Naive thymus-derived CD4-positive, alpha-beta T cell (primary cell): ENCODE measurements at regions not wholly inside any gene's neighbourhood (a gene's known extent, or its start where the extent isn't known, plus 50 kb on each side); places are given as distances from the start of the nearest gene placed in this dataset.

ENCODE experiments used
- ATAC-seq: fragments of 150-1000 bp; cut with Tn5 transposase; 2 replicates; pipeline ENCODE4 v1.10.0; 2021; ENCODE audit warnings: mild to moderate bottlenecking, moderate library complexity
- CTCF ChIA-PET: fragments of 350-600 bp; sonication (Branson Sonifier 250); formaldehyde crosslinking; loops from one replicate; lab custom pipeline; 2021; ENCODE audit warnings: antibody characterized with exemption; lab: Charles Lee
- POLR2A ChIA-PET: fragments of 350-600 bp; sonication (Branson Sonifier 250); formaldehyde crosslinking; loops from one replicate; lab custom pipeline; 2021; ENCODE audit warnings: antibody characterized with exemption, inconsistent platforms; lab: Charles Lee
- DNase-seq, 9 donors: peaks; one replicate each; pipeline versions ENCODE4 v3.0.0 to v3.0.0-alpha.2; 2020 to 2022; ENCODE audit warnings: mixed read lengths in 1 of 9
- H3K27ac ChIP-seq: one replicate; pipeline ENCODE4 v1.7.0; 2013; ENCODE audit warnings: mild to moderate bottlenecking, low read depth, low read length, moderate library complexity
- H3K27me3 ChIP-seq, 2 donors: one replicate each; pipeline ENCODE4 v1.7.0; 2013; ENCODE audit warnings: low read length in 2 of 2, mild to moderate bottlenecking in 2 of 2, moderate library complexity in 2 of 2; ENCODE audit not compliant: control insufficient read depth in 2 of 2, insufficient read depth in 2 of 2
- H3K36me3 ChIP-seq, 3 experiments: 1 replicate in 2 of 3; 2 replicates in 1 of 3; pipeline ENCODE4 v1.7.0; 2013; ENCODE audit warnings: low read length in 3 of 3, mild to moderate bottlenecking in 3 of 3, moderate library complexity in 1 of 3; ENCODE audit not compliant: insufficient read depth in 3 of 3, control insufficient read depth in 2 of 3
- H3K4me1 ChIP-seq, 2 donors: one replicate each; pipeline ENCODE4 v1.7.0; 2013; ENCODE audit warnings: low read length in 2 of 2, mild to moderate bottlenecking in 2 of 2, moderate library complexity in 1 of 2; ENCODE audit not compliant: control insufficient read depth in 2 of 2, insufficient read depth in 2 of 2
- H3K4me3 ChIP-seq: 2 replicates; pipeline ENCODE4 v1.7.0; 2013; ENCODE audit warnings: mild to moderate bottlenecking, low read length
- H3K9me3 ChIP-seq, 3 experiments: 1 replicate in 2 of 3; 2 replicates in 1 of 3; pipeline ENCODE4 v1.7.0; 2013; ENCODE audit warnings: low read length in 3 of 3; ENCODE audit not compliant: control insufficient read depth in 2 of 3
- H3K27ac Mint-ChIP-seq, 9 donors: one replicate each; pipeline ENCODE4 v1.8.0; 2020 to 2022; ENCODE audit warnings: mixed read lengths in 9 of 9, mild to moderate bottlenecking in 8 of 9, moderate library complexity in 5 of 9, inconsistent platforms in 2 of 9
- H3K27me3 Mint-ChIP-seq, 5 donors: one replicate each; pipeline ENCODE4 v1.8.0; 2021 to 2022; ENCODE audit warnings: mixed read lengths in 5 of 5, mild to moderate bottlenecking in 1 of 5
- H3K36me3 Mint-ChIP-seq, 5 donors: one replicate each; pipeline ENCODE4 v1.8.0; 2020 to 2022; ENCODE audit warnings: mixed read lengths in 5 of 5, mild to moderate bottlenecking in 3 of 5, inconsistent platforms in 1 of 5
- H3K4me1 Mint-ChIP-seq, 7 donors: one replicate each; pipeline ENCODE4 v1.8.0; 2020 to 2022; ENCODE audit warnings: mixed read lengths in 7 of 7, mild to moderate bottlenecking in 3 of 7, inconsistent platforms in 1 of 7
- H3K4me3 Mint-ChIP-seq, 10 donors: one replicate each; pipeline ENCODE4 v1.8.0; 2020 to 2022; ENCODE audit warnings: mild to moderate bottlenecking in 10 of 10, mixed read lengths in 10 of 10, moderate library complexity in 6 of 10, inconsistent platforms in 2 of 10
- H3K9me3 Mint-ChIP-seq, 11 donors: one replicate each; pipeline ENCODE4 v1.8.0; 2020 to 2022; ENCODE audit warnings: mixed read lengths in 11 of 11, mild to moderate bottlenecking in 4 of 11, inconsistent platforms in 1 of 11, moderate library complexity in 1 of 11
- intact Hi-C, 2 donors: fragments of 100-400 bp; cut with micrococcal nuclease; formaldehyde crosslinking; loops; one replicate each; pipeline ENCODE4 v1.15.1; 2023

GRCh38 chr13:44191103-44191502, 182.5 kb upstream of the SERP2 start:
- peaks cover 0 to 5% of the 10 kb centered on the region in 2 donors for H3K4me1 ChIP-seq
- ChIA-PET POLR2A (interaction anchor here (0.6 to 2.1 kb wide), 3 partner anchors 48 to 246 kb away, joined by 3 to 5 read pairs (median 5); no protein-coding TSS in a partner anchor), CTCF (interaction anchor here (0.5 to 3.3 kb wide), 6 partner anchors 37 to 1034 kb away, joined by 3 to 30 read pairs (median 4); no protein-coding TSS in a partner anchor)
- H3K36me3 Mint-ChIP-seq = peaks cover 0 to 1% (median 0%) of the 10 kb centered on the region in 5 donors
- no peaks in the 10 kb centered on the region for H3K27me3 ChIP-seq
- H3K36me3 ChIP-seq = no peaks in the 10 kb centered on the region
- H3K4me3 ChIP-seq = peak overlapping the region; percentile 0
- DNase-seq (no peak), ATAC-seq (no peak)
- peaks cover 0 to 3% (median 0%) of the 10 kb centered on the region in 11 donors for H3K9me3 Mint-ChIP-seq
- peaks cover 13 to 35% (median 31%) of the 10 kb centered on the region in 7 donors for H3K4me1 Mint-ChIP-seq
- no peaks in the 10 kb centered on the region for H3K9me3 ChIP-seq
- no peak overlapping the region for H3K27ac ChIP-seq
- H3K4me3 Mint-ChIP-seq = peak overlapping the region in 6 of 10 donors; percentile 57 to 71 (median 61)
- intact Hi-C loops = loop anchor here (1.0 to 5.0 kb wide), 8 partner anchors 49 to 386 kb away; partner anchors contain the start of gene TSC22D1 (in 1 of the 2)
- H3K27ac Mint-ChIP-seq = peak overlapping the region in 8 of 9 donors; percentile 75 to 97 (median 86)
- peaks cover 0 to 44% (median 0%) of the 10 kb centered on the region in 5 donors for H3K27me3 Mint-ChIP-seq

GRCh38 chr13:44191504-44192171, 182.0 kb upstream of the SERP2 start:
- H3K4me3 Mint-ChIP-seq = peak overlapping the region; percentile 6 to 71 (median 59)
- peaks cover 0 to 3% (median 0%) of the 10 kb centered on the region in 11 donors for H3K9me3 Mint-ChIP-seq
- H3K27me3 Mint-ChIP-seq = peaks cover 0 to 44% (median 0%) of the 10 kb centered on the region in 5 donors
- H3K27me3 ChIP-seq = no peaks in the 10 kb centered on the region
- H3K36me3 Mint-ChIP-seq = peaks cover 0 to 1% (median 0%) of the 10 kb centered on the region in 5 donors
- H3K9me3 ChIP-seq = no peaks in the 10 kb centered on the region
- H3K27ac Mint-ChIP-seq = peak overlapping the region in 8 of 9 donors; percentile 75 to 97 (median 86)
- DNase-seq = peak in 7 of 9 donors; percentile 63 to 81 (median 72)
- H3K4me1 Mint-ChIP-seq = peaks cover 16 to 39% (median 35%) of the 10 kb centered on the region in 7 donors
- intact Hi-C loops = loop anchor here (1.0 to 5.0 kb wide), 9 partner anchors 49 to 386 kb away; partner anchors contain the start of gene TSC22D1 (in 1 of the 2)
- ATAC-seq = peak; percentile 88
- peaks cover 0 to 6% of the 10 kb centered on the region in 2 donors for H3K4me1 ChIP-seq
- POLR2A ChIA-PET = interaction anchor here (1.6 to 2.1 kb wide), 2 partner anchors 50 to 245 kb away, joined by 5 read pairs; no protein-coding TSS in a partner anchor
- H3K4me3 ChIP-seq = peak overlapping the region; percentile 0
- CTCF ChIA-PET = interaction anchor here (0.5 to 3.3 kb wide), 8 partner anchors 38 to 1034 kb away, joined by 3 to 30 read pairs (median 4); no protein-coding TSS in a partner anchor
- no peak overlapping the region for H3K27ac ChIP-seq
- no peaks in the 10 kb centered on the region for H3K36me3 ChIP-seq

GRCh38 chr13:44193731-44194130, 179.9 kb upstream of the SERP2 start:
- H3K36me3 ChIP-seq = no peaks in the 10 kb centered on the region
- intact Hi-C loops = loop anchor here in 1 of 2 donors (5.0 kb wide), 2 partner anchors 64 to 384 kb away; partner anchors contain the start of gene TSC22D1
- peak overlapping the region in 2 of 9 donors; percentile 34 to 39 for H3K27ac Mint-ChIP-seq
- H3K9me3 ChIP-seq = no peaks in the 10 kb centered on the region
- peaks cover 0 to 3% (median 0%) of the 10 kb centered on the region in 5 donors for H3K36me3 Mint-ChIP-seq
- ATAC-seq (no peak), DNase-seq (no peak)
- no peak overlapping the region for H3K27ac ChIP-seq
- H3K4me1 Mint-ChIP-seq = peaks cover 19 to 46% (median 38%) of the 10 kb centered on the region in 7 donors
- no peak overlapping the region for H3K4me3 ChIP-seq
- peaks cover 0 to 3% (median 0%) of the 10 kb centered on the region in 11 donors for H3K9me3 Mint-ChIP-seq
- POLR2A ChIA-PET = no interaction called here
- CTCF ChIA-PET = no interaction called here
- H3K4me1 ChIP-seq = peaks cover 0 to 6% of the 10 kb centered on the region in 2 donors
- no peaks in the 10 kb centered on the region for H3K27me3 ChIP-seq
- no peak overlapping the region for H3K4me3 Mint-ChIP-seq
- peaks cover 0 to 43% (median 0%) of the 10 kb centered on the region in 5 donors for H3K27me3 Mint-ChIP-seq

- Mint-ChIP-seq H3K36me3 (peaks cover 0 to 3% (median 0%) of the 10 kb centered on the region in 5 donors), H3K27me3 (peaks cover 0 to 45% (median 0%) of the 10 kb centered on the region in 5 donors), H3K9me3 (peaks cover 0 to 3% (median 0%) of the 10 kb centered on the region in 11 donors), H3K4me1 (peaks cover 19 to 49% (median 38%) of the 10 kb centered on the region in 7 donors), H3K27ac (peak overlapping the region in 8 of 9 donors; percentile 6 to 70 (median 22)), H3K4me3 (peak overlapping the region in 2 of 10 donors; percentile 0 to 33)
- DNase-seq (no peak), ATAC-seq (no peak)
- H3K36me3 ChIP-seq = no peaks in the 10 kb centered on the region
- CTCF ChIA-PET = no interaction called here
- no peak overlapping the region for H3K27ac ChIP-seq
- intact Hi-C loops = no loop called here
- peaks cover 0 to 6% of the 10 kb centered on the region in 2 donors for H3K4me1 ChIP-seq
- POLR2A ChIA-PET = interaction anchor here (0.8 kb wide), 1 partner anchor 45 kb away, joined by 3 read pairs; no protein-coding TSS in a partner anchor
- H3K9me3 ChIP-seq = no peaks in the 10 kb centered on the region
- no peak overlapping the region for H3K4me3 ChIP-seq
- H3K27me3 ChIP-seq = no peaks in the 10 kb centered on the region
Measured at GRCh38 chr13:44195245-44195644, 178.4 kb upstream of the SERP2 start.

GRCh38 chr13:44196196-44196751, 177.3 kb upstream of the SERP2 start:
- intact Hi-C loops = no loop called here
- CTCF ChIA-PET = no interaction called here
- H3K27ac Mint-ChIP-seq = peak overlapping the region in 5 of 9 donors; percentile 0 to 10 (median 1)

More at GRCh38 chr13:44196196-44196751, 177.3 kb upstream of the SERP2 start:
- H3K4me3 ChIP-seq = no peak overlapping the region
- Mint-ChIP-seq H3K27me3 (peaks cover 0 to 45% (median 0%) of the 10 kb centered on the region in 5 donors), H3K4me1 (peaks cover 19 to 49% (median 36%) of the 10 kb centered on the region in 7 donors), H3K4me3 (peak overlapping the region in 1 of 10 donors; percentile 33), H3K9me3 (peaks cover 0 to 3% (median 0%) of the 10 kb centered on the region in 11 donors), H3K36me3 (peaks cover 0 to 3% (median 0%) of the 10 kb centered on the region in 5 donors)
- H3K27me3 ChIP-seq = no peaks in the 10 kb centered on the region
- no peak overlapping the region for H3K27ac ChIP-seq
- POLR2A ChIA-PET = no interaction called here
- H3K9me3 ChIP-seq = no peaks in the 10 kb centered on the region
- ATAC-seq = no peak
- H3K4me1 ChIP-seq = peaks cover 0 to 6% of the 10 kb centered on the region in 2 donors
- H3K36me3 ChIP-seq = no peaks in the 10 kb centered on the region
- no peak for DNase-seq
